ENCODE measurements at regions not wholly inside any gene's neighbourhood (a gene's known extent, or its start where the extent isn't known, plus 50 kb on each side); places are given as distances from the start of the nearest gene placed in this dataset.

- DNase-seq (ENCODE audit: low spot score), result no peak
These were observed 178.9 kb downstream of the CCDC71L start for GRCh38 chr7:106482091-106482490.

GRCh38 chr7:106480616-106481031 lies 180.3 kb downstream of the CCDC71L start:
- no peak for DNase-seq (ENCODE audit: low spot score)

- DNase-seq (ENCODE audit: low spot score), result no peak
These were observed 180.8 kb downstream of the CCDC71L start for GRCh38 chr7:106480161-106480579.

- no peak for DNase-seq (ENCODE audit: low spot score)
These were observed 184.2 kb downstream of the CCDC71L start for GRCh38 chr7:106476751-106477150.

- DNase-seq (ENCODE audit: low spot score), result no peak
These were observed 188.0 kb upstream of the NAMPT start for GRCh38 chr7:106472741-106473140.

- DNase-seq (ENCODE audit: low spot score), result no peak
These were observed 187.1 kb upstream of the NAMPT start for GRCh38 chr7:106471686-106472440.

GRCh38 chr7:106471021-106471420 lies 186.2 kb upstream of the NAMPT start:
- no peak for DNase-seq (ENCODE audit: low spot score)

GRCh38 chr7:106466867-106467266 lies 182.1 kb upstream of the NAMPT start:
- DNase-seq (ENCODE audit: low spot score), result no peak

- no peak for DNase-seq (ENCODE audit: low spot score)
These were observed 181.1 kb upstream of the NAMPT start for GRCh38 chr7:106465704-106466468.

- no peak for DNase-seq (ENCODE audit: low spot score)
These were observed 179.9 kb upstream of the NAMPT start for GRCh38 chr7:106464651-106465050.

GRCh38 chr7:106463851-106464611 lies 179.2 kb upstream of the NAMPT start:
- DNase-seq (ENCODE audit: low spot score), result no peak

GRCh38 chr7:106462914-106463482 lies 178.2 kb upstream of the NAMPT start:
- DNase-seq (ENCODE audit: low spot score), result no peak

- DNase-seq (ENCODE audit: low spot score), result no peak
These were observed 177.6 kb upstream of the NAMPT start for GRCh38 chr7:106462365-106462859.

GRCh38 chr7:106460792-106461254 lies 176.0 kb upstream of the NAMPT start:
- DNase-seq (ENCODE audit: low spot score), result no peak

- DNase-seq (ENCODE audit: low spot score), result no peak
These were observed 174.8 kb upstream of the NAMPT start for GRCh38 chr7:106459397-106460072.

GRCh38 chr7:106457678-106458077 lies 172.9 kb upstream of the NAMPT start:
- DNase-seq (ENCODE audit: low spot score), result no peak

- DNase-seq (ENCODE audit: low spot score), result no peak
These were observed 171.5 kb upstream of the NAMPT start for GRCh38 chr7:106456329-106456728.

GRCh38 chr7:106452031-106452851 lies 167.5 kb upstream of the NAMPT start:
- DNase-seq (ENCODE audit: low spot score), result no peak

GRCh38 chr7:106451171-106451570 lies 166.4 kb upstream of the NAMPT start:
- no peak for DNase-seq (ENCODE audit: low spot score)

GRCh38 chr7:106450716-106451115 lies 165.9 kb upstream of the NAMPT start:
- no peak for DNase-seq (ENCODE audit: low spot score)

Data from HuH-7 (cell line).